Bronchial epithelial cell (primary cell): ENCODE measurements at regions not wholly inside any gene's neighbourhood (a gene's known extent, or its start where the extent isn't known, plus 50 kb on each side); places are given as distances from the start of the nearest gene placed in this dataset.

Experiments
- DNase-seq: peaks from one replicate; pipeline ENCODE4 v3.0.0-alpha.2; 2010; ENCODE audit warnings: low read depth
- FAIRE-seq: peaks from 2 replicates; lab custom pipeline; 2011; peaks lifted over from hg19 to GRCh38; lab: Jason Lieb, UNC
- H3K27me3 ChIP-seq: 2 replicates; pipeline ENCODE4 v1.5.1; 2011; ENCODE audit warnings: low read length; ENCODE audit not compliant: control insufficient read depth, insufficient read depth
- H3K36me3 ChIP-seq: 2 replicates; pipeline ENCODE4 v1.5.1; 2011; ENCODE audit warnings: low read length; ENCODE audit not compliant: control insufficient read depth, insufficient read depth
- H3K4me3 ChIP-seq: 2 replicates; pipeline ENCODE4 v1.5.1; 2011; ENCODE audit warnings: mild to moderate bottlenecking, low read depth, low read length, control low read depth
- CTCF ChIP-seq: IDR thresholded peaks from 2 replicates; pipeline ENCODE4 v1.5.1; 2011; ENCODE audit warnings: mild to moderate bottlenecking, moderate library complexity, low read length, control low read depth, inconsistent platforms; ENCODE audit not compliant: insufficient read depth, severe bottlenecking

GRCh38 chrX:118250445-118250844 lies 95.5 kb upstream of the WDR44 start:
- TF ChIP-seq CTCF: no peak
- FAIRE-seq: no peak

GRCh38 chrX:118251271-118251670 lies 94.6 kb upstream of the WDR44 start:
- TF ChIP-seq CTCF: no peak
- no peak for DNase-seq
- H3K36me3 ChIP-seq: no peaks in the 10 kb centered on the region
- no peak overlapping the region for H3K4me3 ChIP-seq
- H3K27me3 ChIP-seq: no peaks in the 10 kb centered on the region
- no peak for FAIRE-seq

More at GRCh38 chrX:118250445-118250844, 95.5 kb upstream of the WDR44 start:
- no peak for DNase-seq
- no peak overlapping the region for H3K4me3 ChIP-seq
- no peaks in the 10 kb centered on the region for H3K36me3 ChIP-seq
- no peaks in the 10 kb centered on the region for H3K27me3 ChIP-seq

GRCh38 chrX:118252967-118253366 lies 92.9 kb upstream of the WDR44 start:
- no peak for TF ChIP-seq CTCF
- Histone ChIP-seq H3K4me3 (no peak overlapping the region), H3K27me3 (no peaks in the 10 kb centered on the region), H3K36me3 (no peaks in the 10 kb centered on the region)
- FAIRE-seq (no peak), DNase-seq (no peak)

GRCh38 chrX:118254611-118255010 lies 91.3 kb upstream of the WDR44 start:
- Histone ChIP-seq H3K36me3 (no peaks in the 10 kb centered on the region), H3K4me3 (no peak overlapping the region), H3K27me3 (no peaks in the 10 kb centered on the region)
- peak; percentile 42 for DNase-seq
- peak; percentile 52 for TF ChIP-seq CTCF
- no peak for FAIRE-seq

GRCh38 chrX:118255921-118256320 lies 90.0 kb upstream of the WDR44 start:
- no peak overlapping the region for H3K4me3 ChIP-seq
- TF ChIP-seq CTCF: no peak
- H3K36me3 ChIP-seq: no peaks in the 10 kb centered on the region
- FAIRE-seq (no peak), DNase-seq (no peak)
- no peaks in the 10 kb centered on the region for H3K27me3 ChIP-seq

- FAIRE-seq: no peak
- no peak for TF ChIP-seq CTCF
- no peak for DNase-seq
- no peak overlapping the region for H3K4me3 ChIP-seq
- H3K36me3 ChIP-seq: no peaks in the 10 kb centered on the region
- H3K27me3 ChIP-seq: no peaks in the 10 kb centered on the region
Measured at GRCh38 chrX:118257781-118258180, 88.1 kb upstream of the WDR44 start.
